ENCODE measurements at regions not wholly inside any gene's neighbourhood (a gene's known extent, or its start where the extent isn't known, plus 50 kb on each side); places are given as distances from the start of the nearest gene placed in this dataset.

GRCh38 chr1:78291872-78292271, 198.9 kb upstream of the PTGFR start:
- no peak for TF ChIP-seq EZH2phosphoT487 (IDR thresholded peaks at IDR 0.05; ENCODE audit: borderline replicate concordance, low read length)
- no peak for TF ChIP-seq CTCF (IDR thresholded peaks at IDR 0.05; ENCODE audit: low read depth, low read length, poor library complexity, severe bottlenecking)
- Histone ChIP-seq H3K4me3 (ENCODE audit: low read length) (no peak overlapping the region), H3K4me2 (ENCODE audit: low read length) (no peak overlapping the region), H4K20me1 (ENCODE audit: control insufficient read depth, insufficient read depth, low read depth, low read length) (no peaks in the 10 kb centered on the region), H3K9me3 (ENCODE audit: control insufficient read depth, insufficient read depth, low read length) (no peaks in the 10 kb centered on the region), H3K4me1 (ENCODE audit: control insufficient read depth, low read length) (no peaks in the 10 kb centered on the region), H3K27me3 (ENCODE audit: control insufficient read depth, low read length) (no peaks in the 10 kb centered on the region), H3K27ac (ENCODE audit: low read depth, low read length) (no peak overlapping the region), H3K36me3 (ENCODE audit: control insufficient read depth, low read length) (no peaks in the 10 kb centered on the region), H3K79me2 (ENCODE audit: control insufficient read depth, low read length) (no peaks in the 10 kb centered on the region), H3F3A (ENCODE audit: control insufficient read depth, insufficient read depth) (no peaks in the 10 kb centered on the region), H3K9me2 (replicated peaks; ENCODE audit: control insufficient read depth, low read length) (no peaks in the 10 kb centered on the region)

GRCh38 chr1:78292361-78292760, 198.4 kb upstream of the PTGFR start:
- Histone ChIP-seq H3K4me3 (ENCODE audit: low read length) (no peak overlapping the region), H3K9me2 (replicated peaks; ENCODE audit: control insufficient read depth, low read length) (no peaks in the 10 kb centered on the region), H3K27me3 (ENCODE audit: control insufficient read depth, low read length) (no peaks in the 10 kb centered on the region), H3K36me3 (ENCODE audit: control insufficient read depth, low read length) (no peaks in the 10 kb centered on the region), H3K4me2 (ENCODE audit: low read length) (no peak overlapping the region), H3K4me1 (ENCODE audit: control insufficient read depth, low read length) (no peaks in the 10 kb centered on the region), H3K27ac (ENCODE audit: low read depth, low read length) (no peak overlapping the region), H3K9me3 (ENCODE audit: control insufficient read depth, insufficient read depth, low read length) (no peaks in the 10 kb centered on the region), H3F3A (ENCODE audit: control insufficient read depth, insufficient read depth) (no peaks in the 10 kb centered on the region), H3K79me2 (ENCODE audit: control insufficient read depth, low read length) (no peaks in the 10 kb centered on the region), H4K20me1 (ENCODE audit: control insufficient read depth, insufficient read depth, low read depth, low read length) (no peaks in the 10 kb centered on the region)
- no peak for TF ChIP-seq EZH2phosphoT487 (IDR thresholded peaks at IDR 0.05; ENCODE audit: borderline replicate concordance, low read length)
- no peak for TF ChIP-seq CTCF (IDR thresholded peaks at IDR 0.05; ENCODE audit: low read depth, low read length, poor library complexity, severe bottlenecking)

- no peak for TF ChIP-seq EZH2phosphoT487 (IDR thresholded peaks at IDR 0.05; ENCODE audit: borderline replicate concordance, low read length)
- no peak for TF ChIP-seq CTCF (IDR thresholded peaks at IDR 0.05; ENCODE audit: low read depth, low read length, poor library complexity, severe bottlenecking)
- no peak overlapping the region for H3K27ac ChIP-seq (ENCODE audit: low read depth, low read length)
These were observed 192.9 kb upstream of the PTGFR start for GRCh38 chr1:78297836-78298235.

More at GRCh38 chr1:78297836-78298235, 192.9 kb upstream of the PTGFR start:
- no peak overlapping the region for H3K4me3 ChIP-seq (ENCODE audit: low read length)
- no peaks in the 10 kb centered on the region; the same call in 1 of the 2 replicates for H3K9me3 ChIP-seq (ENCODE audit: control insufficient read depth, insufficient read depth, low read length)
- no peak overlapping the region for H3K4me2 ChIP-seq (ENCODE audit: low read length)
- H4K20me1 ChIP-seq (ENCODE audit: control insufficient read depth, insufficient read depth, low read depth, low read length), result no peaks in the 10 kb centered on the region
- no peaks in the 10 kb centered on the region for H3F3A ChIP-seq (ENCODE audit: control insufficient read depth, insufficient read depth)
- H3K36me3 ChIP-seq (ENCODE audit: control insufficient read depth, low read length), result no peaks in the 10 kb centered on the region
- no peaks in the 10 kb centered on the region for H3K9me2 ChIP-seq (replicated peaks; ENCODE audit: control insufficient read depth, low read length)
- H3K27me3 ChIP-seq (ENCODE audit: control insufficient read depth, low read length), result no peaks in the 10 kb centered on the region; the same call in 1 of the 2 replicates
- no peaks in the 10 kb centered on the region for H3K79me2 ChIP-seq (ENCODE audit: control insufficient read depth, low read length)
- no peaks in the 10 kb centered on the region for H3K4me1 ChIP-seq (ENCODE audit: control insufficient read depth, low read length)
